H9 (cell line): ENCODE measurements at regions not wholly inside any gene's neighbourhood (a gene's known extent, or its start where the extent isn't known, plus 50 kb on each side); places are given as distances from the start of the nearest gene placed in this dataset.

Experiments used
- DNase-seq: peaks from one replicate; pipeline ENCODE4 v3.0.0-alpha.2; 2017
- H2AFZ ChIP-seq: one replicate; pipeline ENCODE4 v1.6.1; 2013; ENCODE audit warnings: mild to moderate bottlenecking, low read length, control low read depth, moderate library complexity
- H2AK5ac ChIP-seq: 2 replicates; pipeline ENCODE4 v1.6.1; 2013; ENCODE audit warnings: low read length, control low read depth, mixed read lengths; ENCODE audit not compliant: insufficient read length
- H2BK120ac ChIP-seq: one replicate; pipeline ENCODE4 v1.6.1; 2013; ENCODE audit warnings: low read depth, mild to moderate bottlenecking, low read length, control low read depth, inconsistent platforms; ENCODE audit not compliant: poor library complexity, severe bottlenecking
- H2BK12ac ChIP-seq: 2 replicates; pipeline ENCODE4 v1.6.1; 2013; ENCODE audit warnings: low read length, control low read depth, mixed read lengths, low read depth; ENCODE audit not compliant: insufficient read length
- H2BK15ac ChIP-seq: 2 replicates; pipeline ENCODE4 v1.6.1; 2013; ENCODE audit warnings: low read depth, low read length, control low read depth
- H2BK20ac ChIP-seq: one replicate; pipeline ENCODE4 v1.6.1; 2013; ENCODE audit warnings: low read depth, mild to moderate bottlenecking, low read length, control low read depth, inconsistent platforms; ENCODE audit not compliant: poor library complexity, severe bottlenecking
- H2BK5ac ChIP-seq: 2 replicates; pipeline ENCODE4 v1.6.1; 2013; ENCODE audit warnings: low read length, control low read depth, mixed read lengths; ENCODE audit not compliant: insufficient read length
- H3K14ac ChIP-seq: 2 replicates; pipeline ENCODE4 v1.6.1; 2013; ENCODE audit warnings: low read length, control low read depth; ENCODE audit not compliant: insufficient read depth
- H3K18ac ChIP-seq: 2 replicates; pipeline ENCODE4 v1.6.1; 2013; ENCODE audit warnings: low read depth, mild to moderate bottlenecking, mixed read lengths, low read length, control low read depth; ENCODE audit not compliant: insufficient read length
- H3K23ac ChIP-seq: 2 replicates; pipeline ENCODE4 v1.6.1; 2013; ENCODE audit warnings: low read length, control low read depth, mixed read lengths, low read depth; ENCODE audit not compliant: insufficient read length
- H3K23me2 ChIP-seq: 2 replicates; pipeline ENCODE4 v1.6.1; 2013; ENCODE audit warnings: low read depth, mild to moderate bottlenecking, mixed read lengths, low read length, control low read depth; ENCODE audit not compliant: insufficient read length, poor library complexity, severe bottlenecking
- H3K27ac ChIP-seq: 2 replicates; pipeline ENCODE4 v1.5.1; 2013; ENCODE audit warnings: low read length, control low read depth, mixed read lengths, low read depth; ENCODE audit not compliant: insufficient read length
- H3K27me3 ChIP-seq: 2 replicates; pipeline ENCODE4 v1.6.1; 2013; ENCODE audit warnings: low read length, control low read depth, inconsistent platforms; ENCODE audit not compliant: insufficient read depth
- H3K4ac ChIP-seq: 2 replicates; pipeline ENCODE4 v1.6.1; 2013; ENCODE audit warnings: low read depth, mild to moderate bottlenecking, control low read depth, inconsistent platforms, low read length, moderate library complexity
- H3K4me1 ChIP-seq: 2 replicates; pipeline ENCODE4 v1.6.1; 2013; ENCODE audit warnings: low read length, control low read depth, inconsistent platforms; ENCODE audit not compliant: insufficient read depth
- H3K4me2 ChIP-seq: 2 replicates; pipeline ENCODE4 v1.6.1; 2013; ENCODE audit warnings: low read length, control low read depth, mixed read lengths; ENCODE audit not compliant: insufficient read length, insufficient read depth
- H3K56ac ChIP-seq: 2 replicates; pipeline ENCODE4 v1.6.1; 2013; ENCODE audit warnings: low read depth, mild to moderate bottlenecking, mixed read lengths, low read length, control low read depth; ENCODE audit not compliant: insufficient read length
- H3K79me1 ChIP-seq: 2 replicates; pipeline ENCODE4 v1.6.1; 2013; ENCODE audit warnings: low read depth, mild to moderate bottlenecking, moderate library complexity, low read length, control low read depth, inconsistent platforms; ENCODE audit not compliant: insufficient read depth, poor library complexity, severe bottlenecking
- H3K79me2 ChIP-seq: 2 replicates; pipeline ENCODE4 v1.6.1; 2013; ENCODE audit warnings: low read length, control low read depth, inconsistent platforms; ENCODE audit not compliant: insufficient read depth
- H3K9ac ChIP-seq: 2 replicates; pipeline ENCODE4 v1.6.1; 2013; ENCODE audit warnings: low read length, control low read depth, mixed read lengths; ENCODE audit not compliant: insufficient read length; ENCODE audit errors: extremely low read depth
- H3K9me3 ChIP-seq: one replicate; pipeline ENCODE4 v1.6.1; 2013; ENCODE audit warnings: low read depth, low read length, inconsistent platforms; ENCODE audit not compliant: control insufficient read depth
- H3T11ph ChIP-seq: one replicate; pipeline ENCODE4 v1.6.1; 2013; ENCODE audit warnings: mild to moderate bottlenecking, low read length, control low read depth, inconsistent platforms
- H4K20me1 ChIP-seq: one replicate; pipeline ENCODE4 v1.6.1; 2013; ENCODE audit not compliant: control insufficient read depth, insufficient read length, insufficient read depth
- H4K5ac ChIP-seq: 2 replicates; pipeline ENCODE4 v1.6.1; 2013; ENCODE audit warnings: low read depth, mild to moderate bottlenecking, mixed read lengths, low read length, control low read depth; ENCODE audit not compliant: insufficient read length
- H4K8ac ChIP-seq: replicated peaks from 2 replicates; pipeline ENCODE4 v1.6.1; 2013; ENCODE audit warnings: low read length, control low read depth, mixed read lengths, low read depth; ENCODE audit not compliant: insufficient read length
- H4K91ac ChIP-seq: 2 replicates; pipeline ENCODE4 v1.6.1; 2013; ENCODE audit warnings: low read depth, mild to moderate bottlenecking, moderate library complexity, mixed read lengths, low read length, control low read depth; ENCODE audit not compliant: insufficient read length
- H3K27ac Mint-ChIP-seq, 3 experiments: 2 replicates in 2 of 3; 3 replicates in 1 of 3; pipeline ENCODE4 v1.8.0; 2020 to 2021; ENCODE audit warnings: mixed read lengths in 3 of 3, mild to moderate bottlenecking in 1 of 3, moderate library complexity in 1 of 3
- H3K27me3 Mint-ChIP-seq: 2 replicates; pipeline ENCODE4 v1.8.0; 2021; ENCODE audit warnings: low read depth, mild to moderate bottlenecking, moderate library complexity, mixed read lengths
- H3K36me3 Mint-ChIP-seq, 3 experiments: 2 replicates in 2 of 3; 3 replicates in 1 of 3; pipeline ENCODE4 v1.8.0; 2020 to 2021; ENCODE audit warnings: low read depth in 3 of 3, mixed read lengths in 3 of 3; ENCODE audit not compliant: insufficient read depth in 1 of 3
- H3K4me1 Mint-ChIP-seq, 2 experiments: 2 replicates each; pipeline ENCODE4 v1.8.0; 2020; ENCODE audit warnings: mixed read lengths in 2 of 2
- H3K4me3 Mint-ChIP-seq, 2 experiments: 2 replicates in 1 of 2; 3 replicates in 1 of 2; pipeline ENCODE4 v1.8.0; 2020 to 2021; ENCODE audit warnings: mild to moderate bottlenecking in 2 of 2, mixed read lengths in 2 of 2, moderate library complexity in 1 of 2
- H3K9me3 Mint-ChIP-seq, 2 experiments: 2 replicates in 1 of 2; 3 replicates in 1 of 2; pipeline ENCODE4 v1.8.0; 2020; ENCODE audit warnings: mild to moderate bottlenecking in 2 of 2, mixed read lengths in 2 of 2, moderate library complexity in 1 of 2
- WGBS: extraction: QIAGEN DNeasy Blood & Tissue Kit; methylation state at CpG from one replicate; pipeline ENCODE4 v1.1.7; 2013; ENCODE audit warnings: missing lambda C conversion rate, low lambda C conversion rate, mixed read lengths; ENCODE audit not compliant: insufficient read length; ENCODE audit errors: extremely low coverage; 5-methylcytosine and 5-hydroxymethylcytosine counted together
- TF ChIP-seq, protein P1 (sequence below): fragments of 200-600 bp; sonication (generic); conservative IDR thresholded peaks from 3 replicates; pipeline ENCODE4 v1.8.0; 2021; ENCODE audit warnings: antibody characterized with exemption, mild to moderate bottlenecking

DNA sequence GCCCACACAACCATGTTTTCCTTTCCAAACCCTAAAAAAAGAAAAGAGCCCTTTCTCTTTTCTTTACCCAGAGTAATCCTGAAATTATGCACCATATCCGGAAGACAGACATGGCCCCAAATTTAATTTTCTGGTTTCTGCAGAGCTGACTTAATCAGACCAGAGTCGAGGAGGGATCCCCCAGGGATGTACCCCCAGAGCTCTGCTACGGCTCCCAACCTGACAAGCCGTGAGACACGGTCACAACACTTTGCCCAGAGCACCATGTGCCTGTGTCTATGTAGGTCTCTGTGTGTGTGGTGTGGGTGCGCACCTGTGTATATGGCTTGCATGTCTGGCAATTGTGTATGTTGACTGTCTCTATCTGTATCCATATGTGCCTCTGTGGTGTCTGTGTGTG is 77.6 kb upstream of the CLMN start:
- Histone ChIP-seq H3K9me3 (no peaks in the 10 kb centered on the region), H2BK120ac (no peak overlapping the region), H3K14ac (no peak overlapping the region), H3K23ac (no peak overlapping the region), H3T11ph (no peak overlapping the region), H3K27me3 (no peaks in the 10 kb centered on the region), H4K91ac (no peak overlapping the region), H2BK15ac (no peak overlapping the region), H4K20me1 (peaks cover 3% of the 10 kb centered on the region), H4K8ac (no peak overlapping the region), H3K4me2 (no peak overlapping the region), H3K56ac (no peak overlapping the region), H3K79me2 (no peaks in the 10 kb centered on the region), H3K18ac (no peak overlapping the region), H2AFZ (no peak overlapping the region), H2BK12ac (no peak overlapping the region), H3K27ac (no peak overlapping the region), H3K4me1 (no peaks in the 10 kb centered on the region), H2BK20ac (no peak overlapping the region), H4K5ac (no peak overlapping the region), H3K4ac (no peak overlapping the region), H3K23me2 (no peaks in the 10 kb centered on the region), H3K9ac (no peak overlapping the region), H3K79me1 (no peaks in the 10 kb centered on the region), H2BK5ac (no peak overlapping the region), H2AK5ac (no peak overlapping the region)
- WGBS = no CpG with 5 or more reads among the region's 6 CpGs
- Mint-ChIP-seq H3K4me3 (no peak overlapping the region), H3K4me1 (0 out of 4 replicates have a peak, but pooled peaks cover 0 to 3% of the 10 kb centered on the region in 2 experiments), H3K36me3 (no peaks in the 10 kb centered on the region), H3K27ac (no peak overlapping the region), H3K27me3 (peaks cover 5% of the 10 kb centered on the region; the same call in 1 of the 2 replicates), H3K9me3 (no peaks in the 10 kb centered on the region)
- DNase-seq = no peak
- TF ChIP-seq, protein P1, sequence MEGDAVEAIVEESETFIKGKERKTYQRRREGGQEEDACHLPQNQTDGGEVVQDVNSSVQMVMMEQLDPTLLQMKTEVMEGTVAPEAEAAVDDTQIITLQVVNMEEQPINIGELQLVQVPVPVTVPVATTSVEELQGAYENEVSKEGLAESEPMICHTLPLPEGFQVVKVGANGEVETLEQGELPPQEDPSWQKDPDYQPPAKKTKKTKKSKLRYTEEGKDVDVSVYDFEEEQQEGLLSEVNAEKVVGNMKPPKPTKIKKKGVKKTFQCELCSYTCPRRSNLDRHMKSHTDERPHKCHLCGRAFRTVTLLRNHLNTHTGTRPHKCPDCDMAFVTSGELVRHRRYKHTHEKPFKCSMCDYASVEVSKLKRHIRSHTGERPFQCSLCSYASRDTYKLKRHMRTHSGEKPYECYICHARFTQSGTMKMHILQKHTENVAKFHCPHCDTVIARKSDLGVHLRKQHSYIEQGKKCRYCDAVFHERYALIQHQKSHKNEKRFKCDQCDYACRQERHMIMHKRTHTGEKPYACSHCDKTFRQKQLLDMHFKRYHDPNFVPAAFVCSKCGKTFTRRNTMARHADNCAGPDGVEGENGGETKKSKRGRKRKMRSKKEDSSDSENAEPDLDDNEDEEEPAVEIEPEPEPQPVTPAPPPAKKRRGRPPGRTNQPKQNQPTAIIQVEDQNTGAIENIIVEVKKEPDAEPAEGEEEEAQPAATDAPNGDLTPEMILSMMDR = no peak
